Hematopoietic multipotent progenitor cell treated with erythropoietin and hydrocortisone succinate and interleukin-3 and kit ligand, for 6 days (in vitro differentiated cells): ENCODE measurements at regions not wholly inside any gene's neighbourhood (a gene's known extent, or its start where the extent isn't known, plus 50 kb on each side); places are given as distances from the start of the nearest gene placed in this dataset.
"Not testable (repeated sequence)": the region's sequence is repeated elsewhere in the genome, so short reads cannot be mapped to it uniquely, and the experiment has no call there.

ENCODE experiments used
- DNase-seq: peaks from one replicate; pipeline ENCODE4 v3.0.0-alpha.2; 2015

GRCh38 chr2:150207979-150208378, 279.5 kb downstream of the RND3 start:
- no peak for DNase-seq

GRCh38 chr2:150204451-150204850, 283.0 kb downstream of the RND3 start:
- no peak for DNase-seq

DNA sequence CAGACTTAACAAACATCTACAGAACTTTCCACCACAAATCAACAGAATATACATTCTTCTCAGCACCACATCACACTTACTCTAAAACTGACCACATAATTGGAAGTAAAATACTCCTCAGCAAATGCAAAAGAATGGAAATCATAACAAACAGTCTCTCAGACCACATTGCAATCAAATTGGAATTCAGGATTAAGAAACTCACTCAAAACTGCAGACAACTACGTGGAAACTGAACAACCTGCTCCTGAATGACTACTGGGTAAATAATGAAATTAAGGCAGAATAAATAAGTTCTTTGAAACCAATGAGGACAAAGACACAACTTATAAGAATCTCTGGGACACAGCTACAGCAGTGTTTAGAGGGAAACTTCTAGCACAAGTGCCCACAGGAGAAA, 292.7 kb downstream of the RND3 start:
- DNase-seq = not testable (repeated sequence)

GRCh38 chr2:150192701-150193100, 294.8 kb downstream of the RND3 start:
- no peak for DNase-seq

DNA sequence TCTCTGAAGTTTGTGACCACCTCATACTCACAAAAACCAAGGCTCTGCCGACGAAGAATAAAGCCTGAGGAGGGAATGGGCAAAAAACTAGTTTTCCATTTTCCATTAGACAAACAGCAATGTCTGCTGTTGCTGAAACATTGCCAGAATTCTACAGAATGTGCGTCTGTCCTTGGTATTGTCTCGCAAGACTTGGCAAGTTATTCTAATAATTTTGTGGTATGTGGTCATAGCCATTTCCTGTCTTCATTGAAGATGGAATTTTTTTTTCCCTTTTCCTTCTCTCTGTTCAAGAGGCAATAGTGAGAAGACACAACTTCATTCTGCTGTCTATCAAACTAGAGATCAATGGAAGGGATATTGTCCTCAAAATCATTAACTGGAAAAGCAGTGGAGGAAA, 296.1 kb downstream of the RND3 start:
- DNase-seq = no peak

- DNase-seq = no peak
Measured at GRCh38 chr2:150190546-150190945, 296.9 kb downstream of the RND3 start.

DNA sequence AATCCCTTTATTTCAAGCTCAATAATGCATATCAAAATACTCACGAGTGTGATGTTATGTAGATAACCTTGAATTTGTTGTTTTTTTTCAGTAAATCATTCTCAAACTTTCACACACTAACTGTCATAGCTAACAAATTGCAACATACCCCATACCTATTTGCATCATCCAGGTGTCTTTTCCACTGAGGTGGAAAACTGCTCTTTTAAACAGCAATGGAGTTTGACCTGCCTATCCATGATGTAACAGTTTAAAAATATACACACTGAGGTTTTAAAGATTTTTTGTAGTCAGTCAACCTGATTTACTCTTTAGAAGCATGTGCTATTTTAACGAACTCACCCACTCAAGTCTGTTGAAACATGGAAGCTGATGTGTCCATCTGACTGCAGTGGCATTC, 298.7 kb downstream of the RND3 start:
- no peak for DNase-seq

DNA sequence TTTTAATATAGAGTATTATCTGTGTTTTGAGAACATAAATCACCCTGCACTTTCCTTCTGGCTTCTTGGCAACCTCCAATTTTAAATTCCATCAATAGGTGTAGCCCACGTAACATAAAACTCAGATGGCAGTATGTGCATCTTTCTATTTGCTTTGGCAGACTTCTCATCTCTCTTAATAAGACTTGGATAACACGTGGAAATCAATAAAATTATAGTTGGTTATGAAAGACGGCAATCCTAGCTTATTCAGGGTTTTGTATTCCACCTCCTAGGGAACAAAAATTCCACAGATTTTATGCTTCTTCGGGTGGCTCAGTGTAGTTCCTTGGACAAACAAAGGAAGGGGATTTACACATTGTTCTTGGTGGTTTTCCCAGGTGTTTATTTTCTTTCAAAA, 299.3 kb downstream of the RND3 start:
- no peak for DNase-seq

- DNase-seq = no peak
Measured at GRCh38 chr2:150182566-150183235, 304.8 kb downstream of the RND3 start.

GRCh38 chr2:150178591-150178990, 308.9 kb downstream of the RND3 start:
- no peak for DNase-seq

DNA sequence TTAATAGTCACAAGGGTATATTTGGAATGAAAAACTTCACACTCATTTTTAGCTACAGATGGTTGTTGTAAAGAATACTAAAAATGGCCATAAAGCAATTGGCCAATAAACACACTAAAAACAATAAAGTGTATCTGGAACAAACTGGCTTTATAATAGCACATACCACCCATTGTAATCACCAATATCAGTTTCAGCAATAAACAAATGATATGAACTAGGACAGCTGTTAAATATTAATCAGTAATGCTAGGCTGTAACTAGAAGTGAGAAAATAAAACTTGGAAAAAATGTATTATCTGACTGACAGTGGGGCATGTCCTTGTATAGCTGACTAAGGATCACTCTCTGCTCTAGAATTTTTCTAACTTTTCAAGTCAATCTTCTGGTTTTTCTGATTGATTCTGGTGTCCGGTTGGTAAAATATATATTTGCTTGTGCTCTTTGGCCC, 312.5 kb downstream of the RND3 start:
- no peak for DNase-seq

- no peak for DNase-seq
Measured at GRCh38 chr2:150174056-150174805, 313.2 kb downstream of the RND3 start.

- DNase-seq = no peak
Measured at GRCh38 chr2:150171065-150171548, 316.4 kb downstream of the RND3 start.

- no peak for DNase-seq
Measured at GRCh38 chr2:150169237-150169629, 318.2 kb downstream of the RND3 start.

DNA sequence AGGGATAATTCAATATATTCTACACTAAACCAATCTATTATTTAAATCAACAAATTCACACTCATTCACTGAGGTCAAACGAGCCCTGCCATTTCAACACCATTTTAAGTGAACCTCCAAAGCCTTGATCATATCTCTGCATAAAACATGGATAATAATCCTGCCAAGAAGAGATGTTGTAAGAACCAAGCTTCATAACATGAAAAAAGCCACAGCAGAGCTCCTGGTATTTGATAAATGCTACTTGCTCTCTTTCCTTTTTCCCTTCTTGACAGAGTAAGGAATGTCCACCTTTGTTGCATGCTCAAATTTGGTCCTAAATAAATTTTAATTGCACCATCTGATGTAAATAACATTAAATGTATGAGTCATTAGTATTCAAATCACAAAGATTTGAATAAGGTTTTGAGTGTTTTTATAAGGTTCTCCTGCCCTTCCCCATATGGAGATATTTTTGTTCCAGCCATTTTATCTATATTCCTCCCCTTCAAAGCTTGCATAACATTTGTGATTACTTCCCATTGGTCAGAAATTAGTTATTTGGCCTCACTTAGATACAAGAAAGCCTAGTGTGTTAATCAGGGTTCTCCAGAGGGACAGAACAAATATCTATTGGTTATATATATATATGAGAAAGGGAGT, 318.8 kb downstream of the RND3 start:
- no peak for DNase-seq

DNA sequence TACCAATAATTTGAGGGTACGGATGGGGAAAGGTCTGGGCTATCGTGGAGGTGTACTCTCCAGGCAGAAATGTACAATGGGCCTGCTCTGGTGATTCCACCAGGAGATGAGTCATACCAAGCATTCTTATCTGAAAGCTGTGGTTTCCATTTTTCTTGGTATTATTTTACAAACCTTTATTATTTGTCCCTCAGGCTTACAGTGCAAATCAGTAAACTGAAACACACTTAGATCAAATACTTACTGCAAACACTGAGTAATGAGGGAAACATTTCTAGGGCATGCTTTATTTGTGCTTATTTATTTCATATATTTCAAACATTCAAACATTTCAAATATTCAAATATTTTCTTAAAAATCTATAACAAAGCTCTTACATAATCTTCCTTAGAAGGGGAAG, 319.8 kb downstream of the RND3 start:
- peak; percentile 17 for DNase-seq

- DNase-seq = no peak
Measured at GRCh38 chr2:150166313-150167051, 321.0 kb downstream of the RND3 start.

DNA sequence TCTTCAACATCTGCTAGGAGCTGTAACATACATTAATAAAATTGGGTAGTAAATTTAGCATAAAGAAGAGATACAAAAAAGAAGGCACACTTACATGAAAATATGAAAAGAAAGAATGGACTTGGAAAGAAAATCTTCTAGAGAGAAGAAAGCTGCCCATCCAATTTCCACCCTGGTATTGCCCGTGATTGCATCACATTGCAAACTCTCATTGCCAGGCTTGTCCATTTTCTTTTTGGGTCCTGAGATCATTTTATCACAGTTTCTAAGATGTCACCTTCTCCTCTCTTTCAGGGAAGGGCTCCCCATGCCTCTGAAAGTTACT, 321.5 kb downstream of the RND3 start:
- no peak for DNase-seq

DNA sequence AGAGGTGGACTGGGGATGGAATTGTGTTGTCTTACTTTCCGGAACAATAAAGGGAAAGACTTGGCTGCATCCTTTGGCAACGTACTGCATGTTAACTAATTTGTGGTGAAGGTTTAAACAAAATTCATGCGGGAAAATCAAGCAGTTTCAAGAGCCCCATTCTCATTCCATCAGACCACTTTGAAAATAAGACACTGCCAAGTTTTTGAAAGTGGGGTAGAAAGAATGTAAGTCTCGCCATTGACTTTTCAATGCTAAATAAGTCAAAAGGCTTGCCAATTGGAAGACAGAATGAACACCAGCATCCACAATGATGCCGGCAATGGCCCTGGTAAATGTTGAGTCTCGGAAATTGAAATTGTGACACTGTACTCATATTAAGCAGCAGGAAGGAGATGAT, 322.0 kb downstream of the RND3 start:
- DNase-seq = no peak

- no peak for DNase-seq
Measured at GRCh38 chr2:150162241-150162942, 325.1 kb downstream of the RND3 start.

GRCh38 chr2:150160058-150160457, 327.4 kb downstream of the RND3 start:
- no peak for DNase-seq

DNA sequence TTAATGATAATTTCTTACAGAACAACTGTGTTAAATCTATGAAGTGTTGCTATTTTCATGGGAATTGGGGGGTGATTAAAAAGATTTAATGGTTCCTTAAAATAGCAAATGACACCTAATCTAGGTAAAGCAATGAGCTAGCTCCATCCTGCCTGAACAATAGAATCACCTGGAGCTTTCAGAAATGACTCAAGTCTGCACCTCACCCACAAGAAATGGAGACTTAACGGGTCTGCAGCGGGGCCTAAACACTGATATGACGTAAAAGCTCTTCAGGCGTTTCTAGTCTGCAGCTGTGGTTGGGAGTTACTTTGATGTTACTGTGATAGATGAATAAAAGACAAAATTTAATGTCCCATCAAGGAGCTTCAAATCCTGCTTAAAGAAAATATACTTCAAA, 328.2 kb downstream of the RND3 start:
- DNase-seq = no peak

DNA sequence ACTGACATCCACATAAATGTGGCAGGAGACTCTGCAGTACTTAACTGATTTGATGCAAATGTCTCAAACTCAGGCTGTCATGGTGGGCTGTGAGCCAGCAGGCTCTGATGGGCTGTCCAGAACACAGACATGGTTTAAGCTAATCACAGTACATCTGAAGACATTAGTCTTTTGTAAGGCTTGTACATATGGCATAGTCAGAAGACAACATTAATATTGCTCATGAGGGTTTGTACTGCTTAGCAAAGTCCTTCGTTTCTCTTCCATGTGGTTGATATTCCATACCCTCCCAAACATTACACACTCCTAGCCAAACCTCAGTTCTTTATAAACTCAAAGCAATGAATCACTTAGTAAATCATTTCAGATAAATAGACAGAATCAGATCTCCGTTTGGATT, 330.6 kb downstream of the RND3 start:
- DNase-seq = no peak
